GM19324 (cell line): ENCODE measurements at regions not wholly inside any gene's neighbourhood (a gene's known extent, or its start where the extent isn't known, plus 50 kb on each side); places are given as distances from the start of the nearest gene placed in this dataset.

ENCODE experiments used
- ATAC-seq: cut with Tn5 transposase; IDR thresholded peaks from one replicate; pipeline ENCODE4 v1.9.1; 2021; ENCODE audit warnings: mild to moderate bottlenecking, moderate library complexity; ENCODE audit not compliant: unreplicated experiment, low FRiP score

DNA sequence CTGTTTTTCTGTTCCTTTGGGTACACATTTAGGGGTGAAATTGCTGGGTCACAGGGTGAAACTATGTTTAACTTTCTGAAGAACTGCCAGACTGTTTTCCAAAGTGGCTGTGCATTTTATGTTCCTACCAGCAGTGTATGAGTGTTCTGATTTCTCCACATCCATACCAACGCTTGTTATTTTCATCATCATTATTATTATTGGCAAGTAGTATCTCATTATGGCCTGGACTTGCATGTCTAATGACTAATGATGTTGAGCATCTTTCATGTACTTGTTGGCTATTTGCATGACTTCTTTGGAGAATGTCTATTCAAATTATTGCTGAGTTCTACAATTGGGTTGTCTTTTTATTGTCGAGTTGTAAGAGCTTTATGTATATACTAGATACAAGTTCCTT lies 321.8 kb upstream of the HTR2A start:
- no peak for ATAC-seq

DNA sequence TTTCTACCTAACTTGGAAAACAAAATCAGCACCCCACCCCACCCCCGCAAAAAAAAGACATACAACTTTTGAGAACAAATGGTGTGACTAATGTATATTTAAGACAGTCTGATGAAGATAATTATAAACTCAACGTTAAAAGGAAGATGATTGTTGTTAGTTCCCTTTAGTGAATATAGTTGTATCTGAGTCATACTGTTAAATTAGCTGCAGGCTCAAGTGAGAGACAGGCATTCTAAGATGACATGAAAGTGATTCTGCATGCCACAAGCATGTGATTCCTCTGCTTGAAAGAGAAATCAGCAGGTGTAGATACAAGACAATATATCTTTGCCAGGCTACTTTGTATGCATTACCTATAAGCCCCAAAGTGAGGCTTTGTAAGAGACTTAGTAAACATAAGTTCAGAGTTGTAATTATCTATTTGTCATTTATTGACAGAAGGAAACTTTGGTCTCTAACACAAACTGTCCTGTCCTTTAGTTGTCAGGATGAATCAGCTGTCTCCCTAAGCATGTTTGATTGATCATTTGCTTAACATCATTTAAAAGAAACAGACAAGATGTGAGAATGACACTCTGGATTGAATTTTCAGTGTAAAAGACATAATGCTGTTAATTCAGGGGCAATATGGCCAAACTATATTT lies 319.4 kb upstream of the HTR2A start:
- ATAC-seq, result no peak

DNA sequence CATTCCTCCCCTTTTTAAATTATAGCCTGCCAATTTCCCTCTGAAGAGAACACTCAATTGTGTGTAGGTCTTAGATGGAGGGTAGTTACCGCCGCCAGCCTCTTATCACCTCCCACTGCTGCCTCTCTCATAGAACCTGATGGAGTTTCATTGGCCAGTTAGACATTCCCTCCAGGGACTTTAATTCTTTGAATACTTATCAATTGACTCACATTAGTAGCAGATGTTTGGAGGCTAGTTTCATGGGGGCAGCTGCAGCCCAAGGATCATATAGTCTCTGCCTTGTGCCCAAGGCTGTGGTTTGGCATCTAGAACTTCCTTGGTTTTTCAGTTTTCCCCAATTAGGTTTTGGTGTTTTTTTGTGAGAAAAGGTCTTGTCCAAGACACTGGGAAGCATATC lies 318.9 kb upstream of the HTR2A start:
- no peak for ATAC-seq

DNA sequence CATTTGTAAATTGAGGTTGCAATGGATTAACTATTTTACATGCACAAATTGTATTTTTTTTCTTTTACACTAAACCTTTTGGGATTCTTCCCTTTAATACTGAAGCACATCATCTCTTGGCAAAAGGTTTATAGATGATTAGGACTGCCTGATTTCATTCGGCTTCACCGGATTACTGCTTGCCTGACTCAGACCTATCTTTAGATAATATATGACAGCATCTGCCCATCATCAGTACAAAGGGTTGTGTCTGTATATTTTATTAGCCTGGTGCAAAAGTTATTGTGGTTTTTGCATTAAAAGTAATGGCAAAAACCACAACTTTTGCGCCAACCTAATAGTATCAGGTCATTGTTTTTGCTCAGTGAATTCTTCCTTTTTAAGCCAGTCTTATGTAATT lies 316.2 kb upstream of the HTR2A start:
- ATAC-seq, result no peak

DNA sequence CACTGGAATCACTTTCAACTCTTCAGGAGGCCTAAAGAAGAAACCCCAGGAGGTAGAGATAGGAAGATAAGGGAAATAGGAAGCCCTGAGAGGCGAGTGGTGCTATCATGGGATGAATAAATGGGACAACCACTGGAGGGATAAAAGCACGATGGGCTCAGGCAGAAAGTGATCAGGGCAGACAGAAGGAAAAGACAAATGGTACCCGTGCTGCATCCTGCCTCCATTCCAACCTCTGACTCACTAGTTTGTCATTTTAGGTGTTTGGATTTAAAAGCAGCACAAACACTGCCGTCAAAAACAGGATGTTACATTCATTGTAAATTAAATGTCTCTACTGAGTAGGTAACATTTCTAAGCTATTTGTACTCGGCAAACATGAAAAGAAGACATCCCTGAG lies 314.3 kb upstream of the HTR2A start:
- no peak for ATAC-seq

DNA sequence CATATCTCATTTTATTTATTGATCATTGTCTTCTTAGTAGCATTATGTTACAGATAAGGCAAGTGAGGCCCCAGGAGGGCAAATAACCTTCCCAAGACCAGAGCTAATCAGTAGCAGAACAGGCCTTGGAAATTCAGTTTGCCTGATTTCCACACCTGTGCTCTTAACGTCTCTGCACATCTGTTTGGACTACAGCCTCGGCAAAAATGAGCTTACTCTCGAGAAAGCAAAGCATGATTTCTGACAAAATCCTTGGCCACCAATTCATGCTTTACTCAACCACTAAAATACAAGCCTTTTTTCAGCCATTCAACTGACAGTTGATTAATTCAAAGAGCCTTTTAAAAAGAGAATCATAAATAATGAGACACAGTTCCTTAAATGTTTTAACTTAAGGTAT lies 309.3 kb upstream of the HTR2A start:
- ATAC-seq, result no peak

DNA sequence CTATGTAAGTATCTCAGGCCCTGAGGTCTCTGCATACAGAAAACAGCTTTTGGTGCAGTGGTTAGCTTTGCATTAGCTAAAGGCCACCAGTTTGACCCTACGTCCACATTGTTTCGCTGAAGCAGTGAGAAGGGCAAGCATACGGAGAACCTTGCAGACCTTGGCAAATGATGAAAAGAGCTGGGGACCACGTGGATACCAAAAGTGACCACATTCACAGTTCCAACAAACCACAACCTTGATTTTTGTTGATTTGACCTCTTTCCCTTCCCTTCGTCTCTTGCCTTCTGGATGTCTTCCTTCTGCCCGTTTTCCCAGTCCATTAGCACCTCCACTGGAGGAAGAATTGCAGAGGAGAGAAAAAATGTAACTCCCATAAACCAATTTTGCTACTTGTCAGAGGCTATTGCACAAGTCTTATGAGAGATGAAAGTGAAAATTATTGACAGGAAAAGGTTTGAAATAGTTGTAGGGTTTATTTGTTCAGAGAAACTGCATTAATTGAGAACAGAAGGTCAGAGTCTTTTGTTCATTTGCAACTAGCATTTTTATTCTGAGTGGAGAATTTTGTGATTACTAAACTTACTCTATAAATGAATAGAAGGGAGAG lies 293.9 kb upstream of the HTR2A start:
- no peak for ATAC-seq

DNA sequence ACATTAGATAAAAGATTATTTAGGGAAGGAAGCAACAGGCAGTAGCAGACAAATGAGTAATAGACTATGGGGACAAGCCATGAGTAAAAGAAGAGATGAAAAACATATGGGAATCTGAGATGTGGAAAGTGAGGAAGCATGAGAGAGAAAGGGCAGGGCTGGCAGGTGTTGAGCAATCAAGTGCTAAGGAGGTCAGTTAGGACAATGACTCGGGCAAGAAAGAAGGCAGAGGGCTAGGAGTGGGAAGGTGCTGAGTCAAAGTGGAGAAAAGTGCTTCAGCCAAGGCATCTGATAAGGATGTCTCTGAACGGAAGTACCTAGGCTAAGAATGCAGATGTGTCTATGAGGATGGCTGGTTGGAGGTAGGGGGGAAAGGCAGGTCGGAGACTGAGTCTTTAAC lies 291.9 kb upstream of the HTR2A start:
- ATAC-seq, result no peak

DNA sequence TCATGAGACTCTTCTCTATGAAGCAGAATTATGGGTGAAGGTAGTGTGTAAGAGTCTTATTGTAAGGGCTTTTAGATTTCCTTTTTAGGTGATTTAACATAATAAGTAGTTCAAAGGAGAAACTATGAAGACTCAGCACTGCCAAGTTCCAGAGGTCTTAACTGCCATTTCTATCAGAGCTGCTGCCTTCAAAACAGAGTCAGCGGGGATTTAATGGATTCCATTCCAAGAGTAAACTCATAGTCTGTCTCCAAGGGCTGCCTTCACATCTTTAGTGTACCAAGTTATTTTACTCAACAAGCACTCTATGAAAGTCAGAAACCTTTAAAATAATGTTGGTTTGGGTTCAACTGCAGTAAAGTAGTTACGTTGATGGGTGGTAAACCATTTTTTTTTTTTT lies 289.6 kb upstream of the HTR2A start:
- ATAC-seq, result no peak

DNA sequence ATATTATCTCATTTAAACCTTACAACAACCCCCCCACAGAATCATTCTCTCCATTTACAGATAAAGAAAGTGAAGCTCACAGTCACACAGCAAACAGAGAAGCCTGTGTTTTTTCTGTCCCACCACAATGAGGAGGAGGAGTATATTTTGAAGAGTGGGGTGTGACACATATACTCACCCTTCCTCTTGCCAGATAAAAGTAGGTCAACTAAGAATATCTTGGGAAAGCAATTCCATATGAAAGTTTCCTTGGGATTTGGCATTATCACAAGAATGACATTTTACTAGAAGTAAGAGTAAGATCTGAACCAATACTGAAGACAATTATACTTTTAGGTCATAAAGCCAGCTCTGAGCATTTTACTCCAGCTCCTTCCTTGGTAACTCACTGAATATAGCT lies 287.5 kb upstream of the HTR2A start:
- ATAC-seq, result no peak

DNA sequence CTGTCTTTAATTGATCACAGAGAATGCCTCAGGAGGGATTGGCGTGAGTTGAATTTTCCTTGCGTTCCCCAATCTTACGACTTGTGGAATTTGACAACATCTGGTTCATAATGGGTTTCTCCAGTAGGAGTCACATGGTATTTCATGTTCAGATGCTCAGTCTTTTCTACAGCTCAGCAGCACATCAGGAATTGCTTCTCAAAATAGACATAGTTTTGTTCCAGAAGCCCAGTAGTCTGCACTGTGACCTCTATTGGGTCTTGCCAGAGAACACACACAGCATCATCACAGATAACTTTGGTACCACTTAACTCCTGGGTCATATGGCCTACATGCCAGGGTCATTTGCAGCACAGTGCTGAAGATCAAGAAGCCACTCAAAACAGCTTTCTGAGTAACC lies 282.5 kb upstream of the HTR2A start:
- no peak for ATAC-seq

DNA sequence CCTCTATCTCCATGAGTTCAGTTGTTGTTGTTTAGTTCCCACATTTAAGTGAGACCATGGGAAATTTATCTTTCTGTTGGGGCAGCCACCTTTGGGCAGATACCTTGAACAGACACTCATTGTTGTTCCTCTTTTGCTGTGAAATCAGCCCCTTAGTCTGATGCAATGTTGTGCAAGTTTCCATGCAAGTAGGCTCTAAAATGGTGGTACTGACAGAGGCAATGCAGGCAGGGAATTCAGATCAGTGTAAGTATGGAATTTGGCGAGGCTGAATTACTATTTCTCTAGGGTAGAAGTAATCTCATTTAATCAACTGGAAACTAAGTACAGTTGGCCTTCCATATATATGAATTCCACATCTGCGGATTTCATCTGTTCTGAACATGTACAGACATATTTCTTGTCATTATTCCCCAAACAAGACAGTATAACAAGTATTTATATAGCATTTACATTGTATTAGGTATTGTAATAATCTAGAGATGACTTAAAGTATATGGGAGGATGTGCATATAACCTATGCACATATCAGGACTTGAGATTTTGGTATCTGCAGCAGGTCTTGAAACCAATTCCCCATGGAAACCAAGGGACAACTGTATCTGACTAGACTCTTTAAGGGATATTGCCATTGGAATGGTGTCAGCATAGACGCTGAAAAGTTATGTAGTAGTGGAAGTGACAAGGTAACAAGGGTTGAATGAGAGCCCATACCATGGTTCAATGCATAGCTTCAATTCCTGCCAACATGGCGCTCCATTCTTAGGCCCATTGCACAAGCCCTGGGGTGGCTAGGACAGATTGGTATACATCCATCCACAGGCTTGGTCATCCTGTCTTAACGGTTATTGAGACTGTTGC lies 281.5 kb upstream of the HTR2A start:
- ATAC-seq, result no peak

DNA sequence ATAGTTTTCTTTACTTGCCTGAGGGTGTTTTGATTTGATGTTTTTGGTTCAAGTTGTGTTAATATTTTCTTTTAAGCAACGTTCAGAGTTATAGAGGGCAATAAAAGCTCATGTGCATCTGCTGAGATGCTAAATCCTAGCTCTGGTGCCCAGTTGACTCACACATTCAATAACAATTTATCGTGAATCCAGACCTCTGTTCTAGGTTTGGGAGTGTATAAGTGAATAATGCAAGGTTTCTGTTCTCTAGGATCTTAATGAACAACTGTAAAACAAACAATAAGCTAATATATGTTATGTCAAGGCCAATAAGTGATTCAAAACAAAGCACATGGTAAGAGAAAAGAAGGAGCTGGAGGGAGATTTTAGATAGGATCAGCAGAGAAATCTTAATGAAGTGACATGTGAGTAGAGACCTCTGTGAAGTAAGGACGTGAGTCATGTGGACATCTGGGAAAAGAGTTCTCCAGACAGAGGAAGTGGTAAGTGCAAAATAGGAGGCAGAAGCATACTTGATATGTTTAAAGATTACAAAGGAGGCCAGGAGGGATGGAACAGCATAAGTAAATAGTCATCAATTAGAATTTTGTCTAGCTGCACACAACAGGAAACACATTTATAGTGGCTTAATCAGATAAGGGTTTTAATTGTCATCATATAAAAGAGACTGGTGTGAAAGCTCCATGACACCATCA lies 278.5 kb upstream of the HTR2A start:
- ATAC-seq, result no peak

DNA sequence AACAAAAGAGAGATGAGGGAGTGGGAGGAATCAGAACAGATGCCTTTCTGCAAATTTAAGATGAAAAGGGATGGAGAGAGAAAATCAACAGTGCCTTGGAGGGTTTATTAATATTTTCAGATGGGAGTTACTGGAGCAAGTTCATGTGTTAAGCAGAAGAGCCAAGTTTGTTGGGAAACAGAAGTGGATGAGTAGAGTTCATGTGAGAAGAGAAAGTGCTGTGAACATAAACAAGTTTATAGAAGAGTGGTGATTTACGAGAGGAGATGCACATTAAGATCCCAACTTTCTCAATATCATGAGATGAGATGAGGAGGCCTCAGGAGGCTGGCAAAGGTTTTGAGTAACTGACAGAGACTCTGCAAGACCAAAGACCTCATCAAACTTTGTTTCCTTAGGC lies 274.1 kb upstream of the HTR2A start:
- ATAC-seq, result no peak

DNA sequence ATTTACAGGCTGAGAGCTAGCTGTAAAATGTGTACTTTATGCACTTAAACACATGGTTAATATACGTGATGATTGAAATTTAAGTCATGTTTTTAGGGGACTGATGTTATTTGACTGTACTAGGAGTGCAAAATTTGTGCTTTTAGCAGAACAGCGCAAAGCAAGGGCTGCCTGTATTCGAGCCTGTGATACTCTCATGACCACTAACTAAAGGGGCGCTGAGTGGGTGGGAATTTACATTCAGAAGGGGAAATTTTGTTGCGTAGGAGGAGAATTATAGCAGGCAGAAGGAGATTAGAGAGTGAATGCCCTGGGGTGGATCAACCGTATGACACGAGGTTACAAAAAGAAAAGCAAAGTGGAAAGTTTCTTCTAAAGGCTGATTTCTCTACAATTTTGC lies 271.8 kb upstream of the HTR2A start:
- ATAC-seq, result no peak

DNA sequence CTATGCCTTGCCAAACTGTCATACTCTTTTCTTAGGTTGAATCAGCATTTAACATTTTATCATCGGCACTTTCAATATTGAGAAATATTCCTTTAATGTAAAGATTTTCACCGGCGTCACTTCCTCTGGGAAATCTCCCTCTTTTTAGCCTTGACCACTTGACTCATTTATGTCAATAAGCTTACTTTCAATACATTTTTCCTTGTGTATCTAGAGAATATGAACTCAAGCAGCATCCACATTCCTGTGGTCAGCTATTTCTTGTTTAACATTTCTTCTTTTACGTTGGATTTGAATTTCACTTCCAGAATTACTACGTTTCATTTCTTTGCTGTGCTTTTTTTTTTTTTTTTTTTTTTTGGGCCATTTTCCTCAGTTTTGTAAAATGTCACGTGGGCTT lies 271.2 kb upstream of the HTR2A start:
- ATAC-seq, result no peak

DNA sequence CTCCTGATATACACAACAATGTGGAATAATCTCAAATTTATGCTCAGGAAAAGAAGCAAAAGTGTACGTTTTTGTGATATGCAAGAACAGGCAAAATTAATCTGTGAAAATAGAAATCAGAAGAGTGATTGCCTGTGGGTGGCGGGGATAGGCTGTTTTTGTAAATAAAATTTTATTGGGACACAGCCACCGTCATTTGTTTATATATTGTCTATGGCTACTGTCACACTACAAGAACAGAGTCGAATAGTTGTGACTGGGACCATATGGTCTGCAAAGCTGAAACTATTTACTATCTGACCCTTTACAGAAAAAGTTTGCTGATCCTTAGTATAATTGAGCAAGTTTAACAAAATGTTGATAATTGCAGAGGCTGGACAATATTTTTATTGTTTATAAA lies 269.5 kb upstream of the HTR2A start:
- no peak for ATAC-seq

DNA sequence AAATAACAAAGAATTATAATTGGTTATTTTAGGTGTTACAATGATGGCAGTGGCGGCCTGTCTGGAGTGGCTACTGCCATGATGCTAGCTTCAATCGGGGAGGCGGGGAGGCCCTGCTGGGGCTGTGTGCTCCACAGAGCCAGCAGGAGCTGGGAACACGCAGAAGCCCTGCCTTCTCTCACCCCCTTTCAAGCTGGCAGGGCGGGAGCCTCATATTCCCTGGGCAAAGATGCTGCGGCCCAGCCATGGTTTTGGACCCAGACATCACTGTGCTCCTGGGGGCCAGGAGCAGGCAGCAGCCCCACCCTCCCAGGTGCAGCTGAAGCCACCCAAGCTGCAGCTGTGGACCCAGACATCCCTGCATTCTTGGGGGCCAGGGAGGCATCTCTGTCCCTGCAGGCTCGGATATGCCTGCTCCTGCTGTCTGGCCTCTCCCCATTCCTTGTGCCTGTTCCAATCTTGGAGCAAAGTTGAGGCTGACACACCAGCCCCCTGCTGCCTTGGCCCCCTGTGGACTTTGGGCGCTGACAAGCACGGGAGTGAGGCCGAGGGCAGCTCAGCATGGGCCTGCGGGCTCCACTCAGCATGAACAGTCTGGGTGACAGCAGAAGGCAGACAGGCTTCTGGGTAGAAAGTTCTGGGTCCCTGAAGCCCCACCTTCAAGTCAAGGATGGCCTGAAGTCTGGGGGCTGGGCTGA lies 263.1 kb upstream of the HTR2A start:
- ATAC-seq, result no peak

DNA sequence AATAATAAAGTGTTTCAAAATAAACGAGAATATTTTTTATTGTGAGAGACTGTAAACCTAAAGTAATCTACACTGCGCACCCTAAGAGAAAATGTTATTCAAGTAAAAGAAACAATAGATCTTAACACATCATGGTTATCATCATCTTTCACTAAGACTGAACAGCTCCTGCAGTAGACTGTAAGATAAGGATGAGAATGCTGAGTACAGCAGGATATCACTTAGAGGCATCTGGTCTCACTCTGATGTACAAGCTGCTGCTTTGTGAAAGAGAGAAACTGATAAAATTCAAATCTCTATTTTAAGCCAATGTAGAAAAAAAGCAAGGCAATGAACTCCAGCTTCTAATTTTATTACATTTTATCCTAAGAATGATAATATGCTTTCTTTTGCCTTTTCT lies 261.7 kb upstream of the HTR2A start:
- no peak for ATAC-seq

DNA sequence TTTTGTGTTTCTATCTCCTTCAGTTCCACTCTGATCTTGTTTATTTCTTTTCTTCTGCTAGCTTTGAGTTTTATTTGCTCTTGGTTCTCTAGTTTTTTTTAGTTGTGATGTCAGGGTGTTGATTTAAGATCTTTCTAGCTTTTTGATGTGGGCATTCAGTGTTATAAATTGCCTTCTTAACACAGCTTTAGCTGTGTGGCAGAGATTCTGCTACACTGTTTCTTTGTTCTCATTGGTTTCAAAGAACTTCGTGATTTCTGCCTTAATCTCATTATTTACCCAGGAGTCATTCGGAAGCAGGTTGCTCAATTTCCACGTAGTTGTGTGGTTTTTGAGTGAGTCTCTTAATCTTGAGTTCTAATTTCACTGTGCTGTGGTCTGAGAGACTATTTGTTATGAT lies 251.7 kb upstream of the HTR2A start:
- no peak for ATAC-seq

DNA sequence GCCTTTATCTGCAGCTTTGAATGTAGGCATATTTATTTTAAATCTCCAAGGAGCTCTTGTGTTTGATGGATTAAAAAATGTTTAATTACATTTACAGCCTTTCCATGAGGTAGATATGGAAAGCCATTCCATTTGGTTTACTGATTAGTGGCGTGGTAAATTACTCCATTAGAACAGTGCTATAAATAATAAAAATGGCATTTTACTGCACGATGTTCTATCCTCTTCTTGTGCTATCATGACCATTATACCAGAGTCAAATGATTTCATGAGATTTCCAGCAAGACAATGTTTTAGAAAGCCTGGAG lies 250.9 kb upstream of the HTR2A start:
- no peak for ATAC-seq
